Limb (tissue), 2 donors: ENCODE measurements at regions not wholly inside any gene's neighbourhood (a gene's known extent, or its start where the extent isn't known, plus 50 kb on each side); places are given as distances from the start of the nearest gene placed in this dataset.
"Not testable (repeated sequence)": the region's sequence is repeated elsewhere in the genome, so short reads cannot be mapped to it uniquely, and the experiment has no call there.

Experiments
- DNase-seq, 2 donors: peaks; one replicate each; pipeline ENCODE4 v3.0.0-alpha.2; 2016; ENCODE audit errors: extremely low spot score in 2 of 2

- no peak for DNase-seq
Observed at GRCh38 chr9:30060976-30061375, 2323.5 kb upstream of the ACO1 start.

GRCh38 chr9:30065888-30066287, 2318.6 kb upstream of the ACO1 start:
- DNase-seq: no peak

GRCh38 chr9:30069236-30069635, 2315.2 kb upstream of the ACO1 start:
- not testable (repeated sequence) for DNase-seq

- DNase-seq: no peak
Observed at GRCh38 chr9:30075022-30075421, 2309.4 kb upstream of the ACO1 start.

- DNase-seq: no peak
Observed at GRCh38 chr9:30075451-30076199, 2308.8 kb upstream of the ACO1 start.

- no peak for DNase-seq
Observed at GRCh38 chr9:30078195-30078594, 2306.2 kb upstream of the ACO1 start.

GRCh38 chr9:30089428-30089827, 2295.0 kb upstream of the ACO1 start:
- DNase-seq: no peak

- DNase-seq: no peak
Observed at GRCh38 chr9:30103647-30104394, 2280.6 kb upstream of the ACO1 start.

GRCh38 chr9:30107134-30107533, 2277.3 kb upstream of the ACO1 start:
- DNase-seq: not testable (repeated sequence)

- no peak for DNase-seq
Observed at GRCh38 chr9:30116673-30117217, 2267.7 kb upstream of the ACO1 start.

GRCh38 chr9:30120666-30121065, 2263.8 kb upstream of the ACO1 start:
- DNase-seq: no peak

- no peak for DNase-seq
Observed at GRCh38 chr9:30121611-30122010, 2262.8 kb upstream of the ACO1 start.

GRCh38 chr9:30125881-30126280, 2258.6 kb upstream of the ACO1 start:
- DNase-seq: no peak

GRCh38 chr9:30127371-30127770, 2257.1 kb upstream of the ACO1 start:
- DNase-seq: no peak

GRCh38 chr9:30140407-30140806, 2244.0 kb upstream of the ACO1 start:
- no peak for DNase-seq

- DNase-seq: no peak
Observed at GRCh38 chr9:30160570-30160969, 2223.9 kb upstream of the ACO1 start.

- DNase-seq: no peak
Observed at GRCh38 chr9:30172206-30172605, 2212.2 kb upstream of the ACO1 start.

GRCh38 chr9:30178610-30179009, 2205.8 kb upstream of the ACO1 start:
- no peak for DNase-seq

- no peak for DNase-seq
Observed at GRCh38 chr9:30193421-30193820, 2191.0 kb upstream of the ACO1 start.

- DNase-seq: no peak
Observed at GRCh38 chr9:30196941-30197340, 2187.5 kb upstream of the ACO1 start.

- DNase-seq: no peak
Observed at GRCh38 chr9:30197453-30197852, 2187.0 kb upstream of the ACO1 start.

GRCh38 chr9:30197954-30198353, 2186.5 kb upstream of the ACO1 start:
- DNase-seq: no peak
